Neural progenitor cell (in vitro differentiated cells): ENCODE measurements at regions not wholly inside any gene's neighbourhood (a gene's known extent, or its start where the extent isn't known, plus 50 kb on each side); places are given as distances from the start of the nearest gene placed in this dataset.

ENCODE experiments used
- CTCF ChIP-seq: fragments of 200-600 bp; sonication (generic); IDR thresholded peaks from 2 replicates; pipeline ENCODE4 v1.5.1; 2017; ENCODE audit warnings: antibody characterized with exemption, mild to moderate bottlenecking
- EZH2phosphoT487 ChIP-seq: fragments of 200-600 bp; sonication (generic); IDR thresholded peaks from 2 replicates; pipeline ENCODE4 v1.6.1; 2017; ENCODE audit warnings: antibody characterized with exemption

- TF ChIP-seq CTCF (no peak), EZH2phosphoT487 (no peak)
Observed at GRCh38 chr6:126258150-126258549, 81.8 kb upstream of the CENPW start.
